Activated gamma-delta T cell treated with Interleukin-2 at 50 U/mL for 16 hours (primary cell): ENCODE measurements at regions not wholly inside any gene's neighbourhood (a gene's known extent, or its start where the extent isn't known, plus 50 kb on each side); places are given as distances from the start of the nearest gene placed in this dataset.

Experiments used
- DNase-seq: peaks from one replicate; pipeline ENCODE4 v3.0.0-alpha.2; 2020

GRCh38 chr17:68812876-68813584 lies 142.2 kb downstream of the ABCA8 start:
- no peak for DNase-seq

- DNase-seq, result no peak
Observed at GRCh38 chr17:68809148-68809547, 146.0 kb downstream of the ABCA8 start.

GRCh38 chr17:68807998-68808772 lies 147.0 kb downstream of the ABCA8 start:
- DNase-seq, result no peak

GRCh38 chr17:68805609-68806008 lies 149.6 kb downstream of the ABCA8 start:
- DNase-seq, result no peak

GRCh38 chr17:68804777-68805520 lies 150.2 kb downstream of the ABCA8 start:
- DNase-seq, result no peak

GRCh38 chr17:68803164-68803929 lies 151.8 kb downstream of the ABCA8 start:
- no peak for DNase-seq

GRCh38 chr17:68801335-68802247 lies 153.6 kb downstream of the ABCA8 start:
- no peak for DNase-seq

- DNase-seq, result no peak
Observed at GRCh38 chr17:68800751-68801150, 154.4 kb downstream of the ABCA8 start.

GRCh38 chr17:68794636-68795434 lies 160.4 kb downstream of the ABCA8 start:
- DNase-seq, result no peak

- no peak for DNase-seq
Observed at GRCh38 chr17:68792873-68793272, 162.3 kb downstream of the ABCA8 start.

- DNase-seq, result no peak
Observed at GRCh38 chr17:68792042-68792685, 163.0 kb downstream of the ABCA8 start.

GRCh38 chr17:68790931-68791330 lies 164.3 kb downstream of the ABCA8 start:
- no peak for DNase-seq

- no peak for DNase-seq
Observed at GRCh38 chr17:68790492-68790891, 164.7 kb downstream of the ABCA8 start.

GRCh38 chr17:68789203-68789962 lies 165.8 kb downstream of the ABCA8 start:
- DNase-seq, result no peak

GRCh38 chr17:68785565-68786486 lies 169.4 kb downstream of the ABCA8 start:
- DNase-seq, result no peak

GRCh38 chr17:68784431-68784830 lies 170.8 kb downstream of the ABCA8 start:
- DNase-seq, result no peak

- DNase-seq, result no peak
Observed at GRCh38 chr17:68783861-68784260, 171.3 kb downstream of the ABCA8 start.

GRCh38 chr17:68782789-68783188 lies 172.4 kb downstream of the ABCA8 start:
- no peak for DNase-seq
